H9 (cell line): ENCODE measurements at regions not wholly inside any gene's neighbourhood (a gene's known extent, or its start where the extent isn't known, plus 50 kb on each side); places are given as distances from the start of the nearest gene placed in this dataset.

ENCODE experiments used
- DNase-seq: peaks from one replicate; pipeline ENCODE4 v3.0.0-alpha.2; 2017
- H2AFZ ChIP-seq: one replicate; pipeline ENCODE4 v1.6.1; 2013; ENCODE audit warnings: mild to moderate bottlenecking, low read length, control low read depth, moderate library complexity
- H2AK5ac ChIP-seq: 2 replicates; pipeline ENCODE4 v1.6.1; 2013; ENCODE audit warnings: low read length, control low read depth, mixed read lengths; ENCODE audit not compliant: insufficient read length
- H2BK120ac ChIP-seq: one replicate; pipeline ENCODE4 v1.6.1; 2013; ENCODE audit warnings: low read depth, mild to moderate bottlenecking, low read length, control low read depth, inconsistent platforms; ENCODE audit not compliant: poor library complexity, severe bottlenecking
- H2BK12ac ChIP-seq: 2 replicates; pipeline ENCODE4 v1.6.1; 2013; ENCODE audit warnings: low read length, control low read depth, mixed read lengths, low read depth; ENCODE audit not compliant: insufficient read length
- H2BK15ac ChIP-seq: 2 replicates; pipeline ENCODE4 v1.6.1; 2013; ENCODE audit warnings: low read depth, low read length, control low read depth
- H2BK20ac ChIP-seq: one replicate; pipeline ENCODE4 v1.6.1; 2013; ENCODE audit warnings: low read depth, mild to moderate bottlenecking, low read length, control low read depth, inconsistent platforms; ENCODE audit not compliant: poor library complexity, severe bottlenecking
- H2BK5ac ChIP-seq: 2 replicates; pipeline ENCODE4 v1.6.1; 2013; ENCODE audit warnings: low read length, control low read depth, mixed read lengths; ENCODE audit not compliant: insufficient read length
- H3K14ac ChIP-seq: 2 replicates; pipeline ENCODE4 v1.6.1; 2013; ENCODE audit warnings: low read length, control low read depth; ENCODE audit not compliant: insufficient read depth
- H3K18ac ChIP-seq: 2 replicates; pipeline ENCODE4 v1.6.1; 2013; ENCODE audit warnings: low read depth, mild to moderate bottlenecking, mixed read lengths, low read length, control low read depth; ENCODE audit not compliant: insufficient read length
- H3K23ac ChIP-seq: 2 replicates; pipeline ENCODE4 v1.6.1; 2013; ENCODE audit warnings: low read length, control low read depth, mixed read lengths, low read depth; ENCODE audit not compliant: insufficient read length
- H3K23me2 ChIP-seq: 2 replicates; pipeline ENCODE4 v1.6.1; 2013; ENCODE audit warnings: low read depth, mild to moderate bottlenecking, mixed read lengths, low read length, control low read depth; ENCODE audit not compliant: insufficient read length, poor library complexity, severe bottlenecking
- H3K27ac ChIP-seq: 2 replicates; pipeline ENCODE4 v1.5.1; 2013; ENCODE audit warnings: low read length, control low read depth, mixed read lengths, low read depth; ENCODE audit not compliant: insufficient read length
- H3K27me3 ChIP-seq: 2 replicates; pipeline ENCODE4 v1.6.1; 2013; ENCODE audit warnings: low read length, control low read depth, inconsistent platforms; ENCODE audit not compliant: insufficient read depth
- H3K4ac ChIP-seq: 2 replicates; pipeline ENCODE4 v1.6.1; 2013; ENCODE audit warnings: low read depth, mild to moderate bottlenecking, control low read depth, inconsistent platforms, low read length, moderate library complexity
- H3K4me1 ChIP-seq: 2 replicates; pipeline ENCODE4 v1.6.1; 2013; ENCODE audit warnings: low read length, control low read depth, inconsistent platforms; ENCODE audit not compliant: insufficient read depth
- H3K4me2 ChIP-seq: 2 replicates; pipeline ENCODE4 v1.6.1; 2013; ENCODE audit warnings: low read length, control low read depth, mixed read lengths; ENCODE audit not compliant: insufficient read length, insufficient read depth
- H3K56ac ChIP-seq: 2 replicates; pipeline ENCODE4 v1.6.1; 2013; ENCODE audit warnings: low read depth, mild to moderate bottlenecking, mixed read lengths, low read length, control low read depth; ENCODE audit not compliant: insufficient read length
- H3K79me1 ChIP-seq: 2 replicates; pipeline ENCODE4 v1.6.1; 2013; ENCODE audit warnings: low read depth, mild to moderate bottlenecking, moderate library complexity, low read length, control low read depth, inconsistent platforms; ENCODE audit not compliant: insufficient read depth, poor library complexity, severe bottlenecking
- H3K79me2 ChIP-seq: 2 replicates; pipeline ENCODE4 v1.6.1; 2013; ENCODE audit warnings: low read length, control low read depth, inconsistent platforms; ENCODE audit not compliant: insufficient read depth
- H3K9ac ChIP-seq: 2 replicates; pipeline ENCODE4 v1.6.1; 2013; ENCODE audit warnings: low read length, control low read depth, mixed read lengths; ENCODE audit not compliant: insufficient read length; ENCODE audit errors: extremely low read depth
- H3K9me3 ChIP-seq: one replicate; pipeline ENCODE4 v1.6.1; 2013; ENCODE audit warnings: low read depth, low read length, inconsistent platforms; ENCODE audit not compliant: control insufficient read depth
- H3T11ph ChIP-seq: one replicate; pipeline ENCODE4 v1.6.1; 2013; ENCODE audit warnings: mild to moderate bottlenecking, low read length, control low read depth, inconsistent platforms
- H4K20me1 ChIP-seq: one replicate; pipeline ENCODE4 v1.6.1; 2013; ENCODE audit not compliant: control insufficient read depth, insufficient read length, insufficient read depth
- H4K5ac ChIP-seq: 2 replicates; pipeline ENCODE4 v1.6.1; 2013; ENCODE audit warnings: low read depth, mild to moderate bottlenecking, mixed read lengths, low read length, control low read depth; ENCODE audit not compliant: insufficient read length
- H4K8ac ChIP-seq: replicated peaks from 2 replicates; pipeline ENCODE4 v1.6.1; 2013; ENCODE audit warnings: low read length, control low read depth, mixed read lengths, low read depth; ENCODE audit not compliant: insufficient read length
- H4K91ac ChIP-seq: 2 replicates; pipeline ENCODE4 v1.6.1; 2013; ENCODE audit warnings: low read depth, mild to moderate bottlenecking, moderate library complexity, mixed read lengths, low read length, control low read depth; ENCODE audit not compliant: insufficient read length
- H3K27ac Mint-ChIP-seq, 3 experiments: 2 replicates in 2 of 3; 3 replicates in 1 of 3; pipeline ENCODE4 v1.8.0; 2020 to 2021; ENCODE audit warnings: mixed read lengths in 3 of 3, mild to moderate bottlenecking in 1 of 3, moderate library complexity in 1 of 3
- H3K27me3 Mint-ChIP-seq: 2 replicates; pipeline ENCODE4 v1.8.0; 2021; ENCODE audit warnings: low read depth, mild to moderate bottlenecking, moderate library complexity, mixed read lengths
- H3K36me3 Mint-ChIP-seq, 3 experiments: 2 replicates in 2 of 3; 3 replicates in 1 of 3; pipeline ENCODE4 v1.8.0; 2020 to 2021; ENCODE audit warnings: low read depth in 3 of 3, mixed read lengths in 3 of 3; ENCODE audit not compliant: insufficient read depth in 1 of 3
- H3K4me1 Mint-ChIP-seq, 2 experiments: 2 replicates each; pipeline ENCODE4 v1.8.0; 2020; ENCODE audit warnings: mixed read lengths in 2 of 2
- H3K4me3 Mint-ChIP-seq, 2 experiments: 2 replicates in 1 of 2; 3 replicates in 1 of 2; pipeline ENCODE4 v1.8.0; 2020 to 2021; ENCODE audit warnings: mild to moderate bottlenecking in 2 of 2, mixed read lengths in 2 of 2, moderate library complexity in 1 of 2
- H3K9me3 Mint-ChIP-seq, 2 experiments: 2 replicates in 1 of 2; 3 replicates in 1 of 2; pipeline ENCODE4 v1.8.0; 2020; ENCODE audit warnings: mild to moderate bottlenecking in 2 of 2, mixed read lengths in 2 of 2, moderate library complexity in 1 of 2
- CTCF ChIP-seq: fragments of 200-600 bp; sonication (generic); conservative IDR thresholded peaks from 3 replicates; pipeline ENCODE4 v1.8.0; 2021; ENCODE audit warnings: antibody characterized with exemption, mild to moderate bottlenecking
- WGBS: extraction: QIAGEN DNeasy Blood & Tissue Kit; methylation state at CpG from one replicate; pipeline ENCODE4 v1.1.7; 2013; ENCODE audit warnings: missing lambda C conversion rate, low lambda C conversion rate, mixed read lengths; ENCODE audit not compliant: insufficient read length; ENCODE audit errors: extremely low coverage; 5-methylcytosine and 5-hydroxymethylcytosine counted together

- no peak overlapping the region for H2BK12ac ChIP-seq
- no peak overlapping the region for H4K91ac ChIP-seq
- H3K79me1 ChIP-seq = no peaks in the 10 kb centered on the region
- no peak for DNase-seq
- Mint-ChIP-seq H3K36me3 (peaks cover 2 to 3% (median 2%) of the 10 kb centered on the region in 3 experiments; a peak in 6 of 7 replicates), H3K9me3 (peaks cover 3 to 7% of the 10 kb centered on the region in 2 experiments; a peak in 4 of 5 replicates), H3K4me3 (no peak overlapping the region), H3K4me1 (no peaks in the 10 kb centered on the region), H3K27ac (no peak overlapping the region), H3K27me3 (no peaks in the 10 kb centered on the region; the same call in 1 of the 2 replicates)
- no peak overlapping the region for H3K23ac ChIP-seq
- H2BK5ac ChIP-seq = no peak overlapping the region
- H2AFZ ChIP-seq = no peak overlapping the region
- H4K8ac ChIP-seq = no peak overlapping the region
- H3K56ac ChIP-seq = no peak overlapping the region
- no peak overlapping the region for H3K9ac ChIP-seq
- no peak for TF ChIP-seq CTCF
- H3T11ph ChIP-seq = no peak overlapping the region
- no peaks in the 10 kb centered on the region for H3K4me1 ChIP-seq
- H3K27me3 ChIP-seq = no peaks in the 10 kb centered on the region
- no peaks in the 10 kb centered on the region for H3K23me2 ChIP-seq
- H3K27ac ChIP-seq = no peak overlapping the region
- no peak overlapping the region for H2AK5ac ChIP-seq
- H3K4ac ChIP-seq = no peak overlapping the region
- H4K20me1 ChIP-seq = no peaks in the 10 kb centered on the region
- no peak overlapping the region for H2BK120ac ChIP-seq
- H4K5ac ChIP-seq = no peak overlapping the region
- H3K9me3 ChIP-seq = no peaks in the 10 kb centered on the region
- H3K79me2 ChIP-seq = no peaks in the 10 kb centered on the region
- no peak overlapping the region for H2BK15ac ChIP-seq
- WGBS = no CpG with 5 or more reads among the region's 14 CpGs
- no peak overlapping the region for H3K18ac ChIP-seq
- no peak overlapping the region; the same call in 1 of the 2 replicates for H3K14ac ChIP-seq
- no peak overlapping the region for H3K4me2 ChIP-seq
- no peak overlapping the region for H2BK20ac ChIP-seq
These were observed 115.7 kb upstream of the MSX2 start for GRCh38 chr5:174608631-174609097.
